ENCODE measurements at regions not wholly inside any gene's neighbourhood (a gene's known extent, or its start where the extent isn't known, plus 50 kb on each side); places are given as distances from the start of the nearest gene placed in this dataset.
"Not testable (repeated sequence)": the region's sequence is repeated elsewhere in the genome, so short reads cannot be mapped to it uniquely, and the experiment has no call there.

DNA sequence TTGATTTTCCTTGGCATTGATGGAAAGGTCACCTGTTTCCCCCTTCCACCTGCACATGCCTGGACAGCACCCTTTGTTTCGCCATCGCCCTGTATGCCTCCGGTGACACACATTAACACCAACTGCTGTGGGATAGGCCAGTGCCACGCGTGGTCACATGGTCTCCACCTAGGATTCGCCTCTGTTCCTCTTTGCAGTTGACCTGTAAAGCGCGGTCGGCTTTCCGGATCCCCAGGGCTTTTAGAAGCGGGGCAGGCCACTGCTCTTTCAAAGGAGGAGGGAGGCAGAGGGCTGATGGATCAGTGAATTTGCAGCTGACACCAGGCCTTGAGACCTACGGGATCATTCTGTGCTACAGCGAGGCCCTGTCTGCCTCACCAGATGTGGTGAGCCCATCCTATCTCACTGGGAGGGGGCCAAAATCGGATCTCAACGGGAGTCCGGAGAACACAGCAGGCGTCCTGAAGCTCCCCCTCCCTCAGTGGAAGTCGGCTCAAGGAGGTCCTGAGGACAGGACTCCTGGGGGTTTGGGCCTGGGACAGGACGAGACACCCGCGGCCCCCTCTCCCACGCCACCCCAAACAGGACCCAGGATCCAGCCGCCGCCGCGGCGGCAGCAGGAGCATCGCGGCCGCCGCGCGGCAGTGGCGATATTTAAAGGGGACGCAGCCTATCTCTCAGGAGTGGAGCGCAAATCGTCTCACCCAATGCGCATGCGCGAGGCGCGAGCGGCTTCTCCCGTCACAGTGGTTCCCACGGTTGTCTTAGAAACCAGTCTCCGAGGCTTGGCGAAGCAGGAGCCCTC lies 973.8 kb upstream of the DEFB115 start:
- H3K9ac ChIP-seq (ENCODE audit: low read length in 5 of 5); H3K27ac ChIP-seq (ENCODE audit: low read depth, low read length): not testable (repeated sequence)
- peak overlapping the region; percentile 22 to 52 (median 30) for H3K4me3 ChIP-seq (ENCODE audit: low read depth in 1 of 5, low read length in 5 of 5)

DNA sequence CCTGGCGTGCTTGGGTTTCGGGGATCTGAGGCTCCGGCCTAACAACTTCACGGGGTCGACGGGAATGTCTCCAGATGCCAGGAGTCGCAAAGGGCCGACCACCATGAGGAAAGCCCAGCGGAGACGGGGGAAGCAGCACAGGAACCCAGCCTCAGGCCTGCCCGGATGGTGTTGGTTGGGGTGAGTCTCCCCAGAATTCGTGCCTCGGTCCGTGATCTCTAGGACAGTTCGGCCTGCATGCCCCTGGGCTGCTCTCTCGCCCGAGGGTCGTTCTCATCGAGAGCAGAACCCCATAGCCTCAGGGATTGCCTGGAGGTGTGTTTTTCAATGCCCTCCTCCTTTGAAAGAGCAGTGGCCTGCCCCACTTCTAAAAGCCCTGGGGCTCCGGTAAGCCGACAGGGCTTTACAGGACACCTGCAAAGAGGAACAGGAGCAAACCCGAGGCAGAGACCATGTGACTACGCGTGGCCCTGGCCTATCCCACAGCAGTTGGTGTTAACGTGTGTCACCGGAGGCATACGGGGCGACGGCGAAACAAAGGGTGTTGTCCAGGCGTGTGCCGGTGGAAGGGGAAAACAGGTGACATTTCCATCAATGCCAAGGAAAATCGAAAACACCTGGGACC lies 973.1 kb upstream of the DEFB115 start:
- no peak overlapping the region for H3K9ac ChIP-seq (ENCODE audit: low read length in 5 of 5)
- H3K36me3 ChIP-seq (ENCODE audit: control insufficient read depth in 5 of 5, insufficient read depth in 5 of 5, low read length in 5 of 5): no peaks in the 10 kb centered on the region
- peak overlapping the region; percentile 22 to 47 (median 30) for H3K4me3 ChIP-seq (ENCODE audit: low read depth in 1 of 5, low read length in 5 of 5)
- no peaks in the 10 kb centered on the region for H3K9me3 ChIP-seq (ENCODE audit: control insufficient read depth in 5 of 5, low read length in 5 of 5)
- peaks cover 0 to 6% (median 3%) of the 10 kb centered on the region in 5 donors for H3K4me1 ChIP-seq (ENCODE audit: control insufficient read depth in 5 of 5, insufficient read depth in 5 of 5, low read length in 5 of 5)
- H3K27me3 ChIP-seq (ENCODE audit: control insufficient read depth in 5 of 5, insufficient read depth in 4 of 5, low read length in 5 of 5): no peaks in the 10 kb centered on the region
- H3K27ac ChIP-seq (ENCODE audit: low read depth, low read length): no peak overlapping the region

More for the DNA sequence above, 973.8 kb upstream of the DEFB115 start:
- not testable (repeated sequence) for H3K9me3 ChIP-seq (ENCODE audit: control insufficient read depth in 5 of 5, low read length in 5 of 5); H3K4me1 ChIP-seq (ENCODE audit: control insufficient read depth in 5 of 5, insufficient read depth in 5 of 5, low read length in 5 of 5); H3K27me3 ChIP-seq (ENCODE audit: control insufficient read depth in 5 of 5, insufficient read depth in 4 of 5, low read length in 5 of 5); H3K36me3 ChIP-seq (ENCODE audit: control insufficient read depth in 5 of 5, insufficient read depth in 5 of 5, low read length in 5 of 5)

DNA sequence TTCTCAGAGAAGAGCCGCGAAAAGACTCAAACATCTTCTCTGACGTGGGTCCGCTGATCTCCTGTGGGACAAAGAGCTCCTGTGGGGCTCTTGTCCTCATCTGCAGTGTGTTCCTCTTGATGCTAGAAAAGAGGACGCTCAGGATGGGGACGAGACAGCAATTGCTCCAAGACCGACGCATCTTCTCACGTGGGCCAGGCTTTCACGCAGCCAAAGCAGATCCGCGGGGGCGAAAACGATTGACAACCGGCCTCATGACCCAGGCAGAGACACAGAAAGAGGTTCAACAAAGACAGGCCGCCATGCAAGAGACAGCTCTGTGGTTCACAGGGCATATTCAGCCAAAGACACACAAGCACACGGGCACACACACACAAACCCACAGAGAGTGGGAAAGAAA lies 971.8 kb upstream of the DEFB115 start:
- no peak overlapping the region for H3K9ac ChIP-seq (ENCODE audit: low read length in 5 of 5)

DNA sequence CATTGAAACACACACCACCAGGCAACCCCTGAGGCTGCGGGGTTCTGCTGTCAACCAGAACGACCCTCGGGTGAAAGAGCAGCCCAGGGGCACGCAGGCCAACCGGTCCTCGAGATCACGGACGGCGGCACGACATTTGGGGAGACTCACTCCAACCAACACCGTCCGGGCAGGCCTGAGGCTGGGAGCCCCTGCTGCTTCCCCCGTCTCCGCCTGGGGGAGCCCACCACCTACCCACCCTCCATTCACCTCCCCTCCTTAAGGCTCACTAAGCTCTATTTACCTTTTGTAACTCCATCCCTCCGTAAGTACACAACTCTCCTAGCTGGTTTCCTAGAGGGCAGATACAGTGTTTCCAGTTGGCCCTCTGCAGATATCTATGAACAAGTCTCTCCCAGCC lies 971.3 kb upstream of the DEFB115 start:
- Histone ChIP-seq H3K9me3 (ENCODE audit: control insufficient read depth in 5 of 5, low read length in 5 of 5) (no peaks in the 10 kb centered on the region), H3K27me3 (ENCODE audit: control insufficient read depth in 5 of 5, insufficient read depth in 4 of 5, low read length in 5 of 5) (no peaks in the 10 kb centered on the region), H3K9ac (ENCODE audit: low read length in 5 of 5) (no peak overlapping the region), H3K4me1 (ENCODE audit: control insufficient read depth in 5 of 5, insufficient read depth in 5 of 5, low read length in 5 of 5) (peaks cover 0 to 9% (median 3%) of the 10 kb centered on the region in 5 donors), H3K27ac (ENCODE audit: low read depth, low read length) (no peak overlapping the region), H3K36me3 (ENCODE audit: control insufficient read depth in 5 of 5, insufficient read depth in 5 of 5, low read length in 5 of 5) (no peaks in the 10 kb centered on the region), H3K4me3 (ENCODE audit: low read depth in 1 of 5, low read length in 5 of 5) (no peak overlapping the region)

More for the DNA sequence above, 971.8 kb upstream of the DEFB115 start:
- H3K27me3 ChIP-seq (ENCODE audit: control insufficient read depth in 5 of 5, insufficient read depth in 4 of 5, low read length in 5 of 5): no peaks in the 10 kb centered on the region
- H3K36me3 ChIP-seq (ENCODE audit: control insufficient read depth in 5 of 5, insufficient read depth in 5 of 5, low read length in 5 of 5): no peaks in the 10 kb centered on the region
- no peak overlapping the region for H3K27ac ChIP-seq (ENCODE audit: low read depth, low read length)
- H3K4me1 ChIP-seq (ENCODE audit: control insufficient read depth in 5 of 5, insufficient read depth in 5 of 5, low read length in 5 of 5): peaks cover 0 to 9% (median 3%) of the 10 kb centered on the region in 5 donors
- no peak overlapping the region for H3K4me3 ChIP-seq (ENCODE audit: low read depth in 1 of 5, low read length in 5 of 5)
- H3K9me3 ChIP-seq (ENCODE audit: control insufficient read depth in 5 of 5, low read length in 5 of 5): no peaks in the 10 kb centered on the region

DNA sequence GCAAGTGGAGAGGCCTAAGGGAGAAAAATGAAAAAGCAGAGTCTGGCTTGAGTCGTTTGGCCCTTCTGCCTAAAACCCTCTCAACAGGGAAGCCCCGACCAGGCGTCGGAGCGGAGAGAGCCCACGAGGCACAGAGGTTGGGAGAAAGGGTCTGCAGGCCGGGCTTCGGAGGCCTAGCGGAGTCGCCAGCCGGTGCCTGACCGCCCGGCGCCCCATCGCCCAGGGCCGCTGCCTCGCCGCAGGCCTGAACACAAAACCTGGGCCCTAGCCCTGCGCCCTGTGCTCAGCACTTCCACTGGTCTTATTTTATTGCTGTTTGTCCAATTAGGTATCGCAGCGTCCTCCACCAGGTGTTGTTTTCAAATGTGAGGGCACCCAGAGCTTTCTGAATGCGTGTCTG lies 970.0 kb upstream of the DEFB115 start:
- not testable (repeated sequence) for H3K9ac ChIP-seq (ENCODE audit: low read length in 5 of 5); H3K4me3 ChIP-seq (ENCODE audit: low read depth in 1 of 5, low read length in 5 of 5); H3K36me3 ChIP-seq (ENCODE audit: control insufficient read depth in 5 of 5, insufficient read depth in 5 of 5, low read length in 5 of 5); H3K27ac ChIP-seq (ENCODE audit: low read depth, low read length); H3K27me3 ChIP-seq (ENCODE audit: control insufficient read depth in 5 of 5, insufficient read depth in 4 of 5, low read length in 5 of 5); H3K9me3 ChIP-seq (ENCODE audit: control insufficient read depth in 5 of 5, low read length in 5 of 5); H3K4me1 ChIP-seq (ENCODE audit: control insufficient read depth in 5 of 5, insufficient read depth in 5 of 5, low read length in 5 of 5)

DNA sequence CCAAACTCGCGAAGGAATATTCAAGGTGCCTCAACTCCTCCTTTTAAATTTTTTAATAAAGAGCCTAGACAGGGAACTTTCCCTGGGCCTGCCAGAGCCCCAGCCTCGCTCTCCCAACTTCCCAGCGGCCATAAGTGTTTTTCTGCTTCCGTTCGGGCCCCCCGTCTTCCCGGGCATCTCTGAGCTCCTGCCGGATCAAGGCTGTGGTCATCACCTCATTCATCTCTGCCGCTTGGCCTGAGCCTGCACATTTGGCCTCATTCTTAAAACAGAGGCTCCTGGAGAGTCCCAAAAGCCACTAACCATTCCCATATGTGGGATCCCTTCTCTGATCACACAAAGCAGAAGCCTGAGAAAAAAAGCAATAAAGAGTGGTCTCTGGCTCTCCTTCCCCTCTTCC lies 969.1 kb upstream of the DEFB115 start:
- H3K4me1 ChIP-seq (ENCODE audit: control insufficient read depth in 5 of 5, insufficient read depth in 5 of 5, low read length in 5 of 5): peaks cover 0 to 9% (median 3%) of the 10 kb centered on the region in 5 donors

DNA sequence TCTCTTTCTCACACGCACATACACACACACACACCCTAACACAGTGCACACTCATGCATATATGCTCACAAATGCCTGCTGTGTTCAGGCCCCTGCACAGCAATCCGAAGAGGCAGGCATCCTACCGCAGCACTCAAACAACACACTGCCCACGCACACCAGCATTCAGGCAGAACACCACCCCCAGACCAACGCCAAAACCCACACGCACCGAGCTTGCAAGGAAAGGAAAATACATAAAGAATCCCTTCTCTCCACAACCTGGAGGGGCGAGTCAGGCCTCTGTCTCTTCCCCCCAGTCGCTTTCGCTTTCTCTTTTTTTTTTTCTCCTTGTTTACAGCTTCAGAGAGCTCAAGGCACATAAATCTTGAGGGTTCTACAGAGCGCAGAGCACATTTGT lies 968.4 kb upstream of the DEFB115 start:
- H3K4me1 ChIP-seq (ENCODE audit: control insufficient read depth in 5 of 5, insufficient read depth in 5 of 5, low read length in 5 of 5); H3K27ac ChIP-seq (ENCODE audit: low read depth, low read length); H3K9me3 ChIP-seq (ENCODE audit: control insufficient read depth in 5 of 5, low read length in 5 of 5); H3K9ac ChIP-seq (ENCODE audit: low read length in 5 of 5); H3K27me3 ChIP-seq (ENCODE audit: control insufficient read depth in 5 of 5, insufficient read depth in 4 of 5, low read length in 5 of 5); H3K36me3 ChIP-seq (ENCODE audit: control insufficient read depth in 5 of 5, insufficient read depth in 5 of 5, low read length in 5 of 5); H3K4me3 ChIP-seq (ENCODE audit: low read depth in 1 of 5, low read length in 5 of 5): not testable (repeated sequence)

More for the DNA sequence above, 969.1 kb upstream of the DEFB115 start:
- no peaks in the 10 kb centered on the region for H3K36me3 ChIP-seq (ENCODE audit: control insufficient read depth in 5 of 5, insufficient read depth in 5 of 5, low read length in 5 of 5)
- no peaks in the 10 kb centered on the region for H3K9me3 ChIP-seq (ENCODE audit: control insufficient read depth in 5 of 5, low read length in 5 of 5)
- no peak overlapping the region for H3K9ac ChIP-seq (ENCODE audit: low read length in 5 of 5)
- H3K4me3 ChIP-seq (ENCODE audit: low read depth in 1 of 5, low read length in 5 of 5): no peak overlapping the region
- H3K27me3 ChIP-seq (ENCODE audit: control insufficient read depth in 5 of 5, insufficient read depth in 4 of 5, low read length in 5 of 5): no peaks in the 10 kb centered on the region
- no peak overlapping the region for H3K27ac ChIP-seq (ENCODE audit: low read depth, low read length)

DNA sequence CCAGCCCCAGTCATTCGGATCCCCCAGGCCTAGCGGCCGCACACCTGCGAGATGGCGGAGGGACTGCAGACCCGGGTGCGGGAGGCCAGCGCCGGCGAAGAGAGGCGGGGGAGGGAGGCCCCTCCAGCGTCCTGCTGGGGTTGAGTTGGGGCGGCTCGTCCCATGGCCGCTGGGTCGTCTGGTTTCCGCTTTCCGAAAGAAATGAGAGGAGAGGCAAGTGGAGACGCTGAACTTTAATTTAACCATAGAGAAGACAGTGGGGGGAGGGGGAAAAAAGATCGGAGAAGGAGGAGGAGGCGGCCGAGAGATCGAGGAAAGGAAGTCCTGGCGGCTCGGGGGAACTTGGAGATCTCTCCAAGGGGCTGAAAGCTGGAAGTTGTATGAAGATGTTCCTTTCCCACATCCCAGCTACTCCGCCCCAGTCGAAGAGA lies 967.7 kb upstream of the DEFB115 start:
- H3K36me3 ChIP-seq (ENCODE audit: control insufficient read depth in 5 of 5, insufficient read depth in 5 of 5, low read length in 5 of 5); H3K27me3 ChIP-seq (ENCODE audit: control insufficient read depth in 5 of 5, insufficient read depth in 4 of 5, low read length in 5 of 5); H3K4me1 ChIP-seq (ENCODE audit: control insufficient read depth in 5 of 5, insufficient read depth in 5 of 5, low read length in 5 of 5); H3K9me3 ChIP-seq (ENCODE audit: control insufficient read depth in 5 of 5, low read length in 5 of 5); H3K27ac ChIP-seq (ENCODE audit: low read depth, low read length); H3K9ac ChIP-seq (ENCODE audit: low read length in 5 of 5): not testable (repeated sequence)
- H3K4me3 ChIP-seq (ENCODE audit: low read depth in 1 of 5, low read length in 5 of 5): peak overlapping the region in 4 of 5 donors; percentile 22 to 48 (median 38)

DNA sequence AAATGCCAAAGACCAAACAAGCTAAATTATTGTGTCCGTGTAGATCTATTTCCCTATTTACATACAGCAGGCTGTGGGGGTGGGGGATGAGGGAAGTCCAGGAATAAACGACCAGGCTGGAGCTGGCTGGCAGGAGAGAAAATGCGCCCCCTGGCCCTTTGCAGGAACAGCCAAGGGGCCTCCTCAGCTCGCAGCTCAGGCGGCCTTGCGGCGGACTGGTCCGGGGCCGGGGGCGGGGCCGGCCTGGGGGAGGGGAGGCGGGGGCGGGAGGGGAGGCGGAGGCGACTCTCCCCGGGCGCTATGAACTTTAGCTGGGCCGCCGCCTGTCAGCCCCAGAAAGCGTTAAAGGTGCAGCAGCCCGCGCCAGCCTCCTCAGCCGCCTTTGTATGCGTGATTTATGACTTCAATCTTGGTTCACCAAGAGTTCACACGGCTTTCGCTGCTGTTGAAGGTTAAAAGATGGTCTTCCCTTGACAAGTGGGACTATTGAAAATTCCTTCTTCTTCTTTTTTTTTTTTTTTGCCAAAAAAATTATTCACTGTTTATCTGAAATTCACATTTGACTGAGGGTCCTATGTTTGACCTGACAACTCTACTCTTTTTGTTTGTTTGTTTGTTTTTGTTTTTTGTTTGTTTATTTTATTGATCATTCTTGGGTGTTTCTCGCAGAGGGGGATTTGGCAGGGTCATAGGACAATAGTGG lies 967.0 kb upstream of the DEFB115 start:
- H3K36me3 ChIP-seq (ENCODE audit: control insufficient read depth in 5 of 5, insufficient read depth in 5 of 5, low read length in 5 of 5); H3K9me3 ChIP-seq (ENCODE audit: control insufficient read depth in 5 of 5, low read length in 5 of 5); H3K9ac ChIP-seq (ENCODE audit: low read length in 5 of 5); H3K27ac ChIP-seq (ENCODE audit: low read depth, low read length); H3K4me1 ChIP-seq (ENCODE audit: control insufficient read depth in 5 of 5, insufficient read depth in 5 of 5, low read length in 5 of 5); H3K27me3 ChIP-seq (ENCODE audit: control insufficient read depth in 5 of 5, insufficient read depth in 4 of 5, low read length in 5 of 5): not testable (repeated sequence)
- H3K4me3 ChIP-seq (ENCODE audit: low read depth in 1 of 5, low read length in 5 of 5): peak overlapping the region in 2 of 5 donors; percentile 22 to 31

DNA sequence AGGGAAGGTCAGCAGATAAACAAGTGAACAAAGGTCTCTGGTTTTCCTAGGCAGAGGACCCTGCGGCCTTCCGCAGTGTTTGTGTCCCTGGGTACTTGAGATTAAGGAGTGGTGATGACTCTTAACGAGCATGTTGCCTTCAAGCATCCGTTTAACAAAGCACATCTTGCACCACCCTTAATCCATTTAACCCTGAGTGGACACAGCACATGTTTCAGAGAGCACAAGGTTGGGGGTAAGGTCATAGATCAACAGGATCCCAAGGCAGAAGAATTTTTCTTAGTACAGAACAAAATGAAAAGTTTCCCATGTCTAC lies 966.4 kb upstream of the DEFB115 start:
- H3K27ac ChIP-seq (ENCODE audit: low read depth, low read length); H3K4me1 ChIP-seq (ENCODE audit: control insufficient read depth in 5 of 5, insufficient read depth in 5 of 5, low read length in 5 of 5); H3K9ac ChIP-seq (ENCODE audit: low read length in 5 of 5); H3K36me3 ChIP-seq (ENCODE audit: control insufficient read depth in 5 of 5, insufficient read depth in 5 of 5, low read length in 5 of 5); H3K4me3 ChIP-seq (ENCODE audit: low read depth in 1 of 5, low read length in 5 of 5); H3K27me3 ChIP-seq (ENCODE audit: control insufficient read depth in 5 of 5, insufficient read depth in 4 of 5, low read length in 5 of 5); H3K9me3 ChIP-seq (ENCODE audit: control insufficient read depth in 5 of 5, low read length in 5 of 5): not testable (repeated sequence)

Data from subcutaneous abdominal adipose tissue (tissue), 5 donors.